IPS DF 6.9 (cell line): ENCODE measurements at regions not wholly inside any gene's neighbourhood (a gene's known extent, or its start where the extent isn't known, plus 50 kb on each side); places are given as distances from the start of the nearest gene placed in this dataset.
A peak's percentile ranks its signal among the peaks of the same experiment; 100 is the strongest.

Source experiments
- DNase-seq: peaks from one replicate; pipeline ENCODE4 v3.0.0-alpha.2; 2013; ENCODE audit warnings: low read depth, low spot score
- H3K27ac ChIP-seq: one replicate; pipeline ENCODE4 v1.5.1; 2013; ENCODE audit warnings: low read length, control low read depth
- H3K27me3 ChIP-seq: 2 replicates; pipeline ENCODE4 v1.6.1; 2013; ENCODE audit warnings: mild to moderate bottlenecking, low read length; ENCODE audit not compliant: control insufficient read depth, insufficient read depth
- H3K36me3 ChIP-seq: 2 replicates; pipeline ENCODE4 v1.6.1; 2013; ENCODE audit warnings: low read length; ENCODE audit not compliant: control insufficient read depth, insufficient read depth
- H3K4me1 ChIP-seq: 2 replicates; pipeline ENCODE4 v1.6.1; 2013; ENCODE audit warnings: low read length; ENCODE audit not compliant: control insufficient read depth, insufficient read depth
- H3K4me3 ChIP-seq: 2 replicates; pipeline ENCODE4 v1.5.1; 2013; ENCODE audit warnings: mild to moderate bottlenecking, low read length
- H3K9me3 ChIP-seq: 2 replicates; pipeline ENCODE4 v1.6.1; 2013; ENCODE audit warnings: low read length, inconsistent platforms; ENCODE audit not compliant: control insufficient read depth, insufficient read depth
- WGBS: extraction: QIAGEN DNeasy Blood & Tissue Kit; methylation state at CpG from one replicate; pipeline ENCODE4 v1.1.7; 2013; ENCODE audit warnings: mixed read lengths, missing lambda C conversion rate; ENCODE audit not compliant: insufficient read length, insufficient coverage; 5-methylcytosine and 5-hydroxymethylcytosine counted together

GRCh38 chr15:47542312-47542989 lies 174.9 kb upstream of the SEMA6D start:
- Histone ChIP-seq H3K27me3 (no peaks in the 10 kb centered on the region), H3K4me3 (no peak overlapping the region), H3K36me3 (no peaks in the 10 kb centered on the region), H3K9me3 (no peaks in the 10 kb centered on the region), H3K4me1 (no peaks in the 10 kb centered on the region), H3K27ac (no peak overlapping the region)
- no peak for DNase-seq
- WGBS = no CpG with 5 or more reads among the region's 2 CpGs

- Histone ChIP-seq H3K27me3 (no peaks in the 10 kb centered on the region), H3K9me3 (no peaks in the 10 kb centered on the region), H3K4me3 (no peak overlapping the region), H3K4me1 (no peaks in the 10 kb centered on the region), H3K36me3 (no peaks in the 10 kb centered on the region), H3K27ac (no peak overlapping the region)
- no peak for DNase-seq
- no CpG with 5 or more reads among the region's 1 CpG for whole genome bisulfite sequencing
Observed at GRCh38 chr15:47548231-47548630, 169.1 kb upstream of the SEMA6D start.

- no CpG with 5 or more reads among the region's 3 CpGs for WGBS
- no peak overlapping the region for H3K27ac ChIP-seq
Observed at GRCh38 chr15:47548986-47549385, 168.3 kb upstream of the SEMA6D start.

GRCh38 chr15:47551079-47551478 lies 166.2 kb upstream of the SEMA6D start:
- peak; percentile 4 for DNase-seq
- no CpG with 5 or more reads among the region's 1 CpG for WGBS

More at GRCh38 chr15:47548986-47549385, 168.3 kb upstream of the SEMA6D start:
- Histone ChIP-seq H3K9me3 (no peaks in the 10 kb centered on the region), H3K4me3 (no peak overlapping the region), H3K36me3 (no peaks in the 10 kb centered on the region), H3K27me3 (no peaks in the 10 kb centered on the region), H3K4me1 (no peaks in the 10 kb centered on the region)
- DNase-seq = no peak

GRCh38 chr15:47551546-47551945 lies 165.8 kb upstream of the SEMA6D start:
- Histone ChIP-seq H3K9me3 (no peaks in the 10 kb centered on the region), H3K27me3 (no peaks in the 10 kb centered on the region), H3K36me3 (no peaks in the 10 kb centered on the region), H3K4me3 (no peak overlapping the region), H3K27ac (no peak overlapping the region), H3K4me1 (no peaks in the 10 kb centered on the region)
- no CpG with 5 or more reads among the region's 2 CpGs for WGBS
- DNase-seq = no peak

More at GRCh38 chr15:47551079-47551478, 166.2 kb upstream of the SEMA6D start:
- Histone ChIP-seq H3K9me3 (no peaks in the 10 kb centered on the region), H3K27ac (no peak overlapping the region), H3K36me3 (no peaks in the 10 kb centered on the region), H3K27me3 (no peaks in the 10 kb centered on the region), H3K4me3 (no peak overlapping the region), H3K4me1 (no peaks in the 10 kb centered on the region)

- no peaks in the 10 kb centered on the region for H3K4me1 ChIP-seq
- H3K36me3 ChIP-seq = no peaks in the 10 kb centered on the region
- no peak overlapping the region for H3K27ac ChIP-seq
- H3K27me3 ChIP-seq = no peaks in the 10 kb centered on the region
- H3K9me3 ChIP-seq = no peaks in the 10 kb centered on the region
- H3K4me3 ChIP-seq = no peak overlapping the region
- DNase-seq = no peak
- WGBS = no CpG with 5 or more reads among the region's 10 CpGs
Observed at GRCh38 chr15:47552978-47553608, 164.2 kb upstream of the SEMA6D start.

GRCh38 chr15:47553947-47554346 lies 163.4 kb upstream of the SEMA6D start:
- no peak for DNase-seq
- Histone ChIP-seq H3K4me3 (no peak overlapping the region), H3K4me1 (no peaks in the 10 kb centered on the region), H3K27ac (no peak overlapping the region), H3K9me3 (no peaks in the 10 kb centered on the region), H3K27me3 (no peaks in the 10 kb centered on the region), H3K36me3 (no peaks in the 10 kb centered on the region)
- no CpG with 5 or more reads among the region's 1 CpG for WGBS

- H3K9me3 ChIP-seq = no peaks in the 10 kb centered on the region
- H3K36me3 ChIP-seq = no peaks in the 10 kb centered on the region
- no peak for DNase-seq
- H3K27ac ChIP-seq = no peak overlapping the region
- H3K4me1 ChIP-seq = no peaks in the 10 kb centered on the region
- no CpG with 5 or more reads among the region's 1 CpG for WGBS
- no peak overlapping the region for H3K4me3 ChIP-seq
- H3K27me3 ChIP-seq = no peaks in the 10 kb centered on the region
Observed at GRCh38 chr15:47561102-47561501, 156.2 kb upstream of the SEMA6D start.

- Histone ChIP-seq H3K4me3 (no peak overlapping the region), H3K36me3 (no peaks in the 10 kb centered on the region), H3K4me1 (no peaks in the 10 kb centered on the region), H3K9me3 (no peaks in the 10 kb centered on the region), H3K27me3 (no peaks in the 10 kb centered on the region), H3K27ac (no peak overlapping the region)
- DNase-seq = no peak
- WGBS = no CpG with 5 or more reads among the region's 3 CpGs
Observed at GRCh38 chr15:47565949-47566348, 151.4 kb upstream of the SEMA6D start.

GRCh38 chr15:47566610-47567009 lies 150.7 kb upstream of the SEMA6D start:
- no peak for DNase-seq
- Histone ChIP-seq H3K4me1 (no peaks in the 10 kb centered on the region), H3K27ac (no peak overlapping the region), H3K9me3 (no peaks in the 10 kb centered on the region), H3K4me3 (no peak overlapping the region), H3K36me3 (no peaks in the 10 kb centered on the region), H3K27me3 (no peaks in the 10 kb centered on the region)
- no CpG with 5 or more reads among the region's 6 CpGs for WGBS

GRCh38 chr15:47568030-47568429 lies 149.3 kb upstream of the SEMA6D start:
- no peaks in the 10 kb centered on the region for H3K9me3 ChIP-seq
- DNase-seq = no peak
- no CpG with 5 or more reads among the region's 2 CpGs for WGBS

More at GRCh38 chr15:47568030-47568429, 149.3 kb upstream of the SEMA6D start:
- Histone ChIP-seq H3K27me3 (no peaks in the 10 kb centered on the region), H3K27ac (no peak overlapping the region), H3K4me3 (no peak overlapping the region), H3K36me3 (no peaks in the 10 kb centered on the region), H3K4me1 (no peaks in the 10 kb centered on the region)
